Esophagus squamous epithelium (tissue), 4 donors: ENCODE measurements at regions not wholly inside any gene's neighbourhood (a gene's known extent, or its start where the extent isn't known, plus 50 kb on each side); places are given as distances from the start of the nearest gene placed in this dataset.
A peak's percentile ranks its signal among the peaks of the same experiment; 100 is the strongest.

ENCODE experiments used
- POLR2A ChIP-seq, 4 donors: fragments of 450-650 bp; IDR thresholded peaks; one replicate each; pipeline ENCODE4 v1.6.1; 2017; ENCODE audit warnings: antibody characterized with exemption in 4 of 4, mild to moderate bottlenecking in 4 of 4, moderate library complexity in 3 of 4
- TF ChIP-seq, protein P1 (sequence below), 6 experiments: fragments of 450-650 bp in 4 of 6; fragments of 200-600 bp in 2 of 6; sonication (generic) in 2 of 6; IDR thresholded peaks; one replicate each; pipeline ENCODE4 v1.5.1; 2016 to 2019; ENCODE audit warnings: antibody characterized with exemption in 6 of 6, mild to moderate bottlenecking in 4 of 6, moderate library complexity in 4 of 6

DNA sequence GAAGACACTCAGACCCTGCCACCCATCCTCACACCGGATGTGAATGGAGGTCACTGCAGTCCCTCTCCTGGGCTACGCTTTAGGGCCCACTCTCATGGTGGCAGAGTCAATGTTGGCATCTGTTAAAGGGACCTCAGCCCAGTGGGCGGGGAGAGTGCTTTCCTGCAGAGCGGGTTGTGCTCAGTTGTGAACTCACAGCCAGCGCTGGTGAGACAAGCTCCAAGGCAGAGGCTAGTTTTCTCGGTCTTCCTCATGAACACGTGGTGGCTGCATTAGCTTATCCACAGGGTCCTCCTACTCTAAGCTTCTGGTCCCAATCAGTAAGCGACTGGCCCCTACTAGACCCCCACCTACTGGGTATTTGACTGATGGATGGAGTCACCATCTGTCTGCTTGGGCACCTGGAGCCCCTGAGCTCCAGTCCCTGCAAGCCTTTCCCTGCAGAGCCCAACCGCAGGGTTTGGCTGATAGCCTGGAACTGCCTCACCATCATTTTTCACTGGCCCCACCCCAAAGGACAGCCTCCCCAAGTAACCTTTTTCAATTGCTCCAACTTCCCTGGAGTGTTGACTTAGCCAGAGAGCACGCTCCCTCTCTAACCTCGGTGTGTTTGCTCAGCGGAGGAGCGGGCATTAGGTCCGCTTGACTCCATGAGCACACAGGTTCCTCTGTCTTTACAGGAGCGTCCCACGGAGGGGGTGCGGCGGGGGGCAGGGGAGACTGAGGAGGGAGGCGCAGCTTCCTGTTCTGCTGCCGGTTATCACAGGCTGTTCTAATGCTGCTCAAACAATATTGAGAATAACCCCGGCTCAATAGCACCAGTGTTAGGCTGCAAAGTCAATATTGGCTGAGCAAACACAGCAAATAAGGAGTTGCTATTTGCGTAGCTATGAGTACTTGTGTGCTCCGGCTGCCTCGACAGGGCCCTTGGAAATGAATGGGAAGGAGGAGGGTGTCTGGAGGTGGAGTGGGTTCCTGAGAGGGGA, 141.7 kb downstream of the RPLP1 start:
- TF ChIP-seq, protein P1, sequence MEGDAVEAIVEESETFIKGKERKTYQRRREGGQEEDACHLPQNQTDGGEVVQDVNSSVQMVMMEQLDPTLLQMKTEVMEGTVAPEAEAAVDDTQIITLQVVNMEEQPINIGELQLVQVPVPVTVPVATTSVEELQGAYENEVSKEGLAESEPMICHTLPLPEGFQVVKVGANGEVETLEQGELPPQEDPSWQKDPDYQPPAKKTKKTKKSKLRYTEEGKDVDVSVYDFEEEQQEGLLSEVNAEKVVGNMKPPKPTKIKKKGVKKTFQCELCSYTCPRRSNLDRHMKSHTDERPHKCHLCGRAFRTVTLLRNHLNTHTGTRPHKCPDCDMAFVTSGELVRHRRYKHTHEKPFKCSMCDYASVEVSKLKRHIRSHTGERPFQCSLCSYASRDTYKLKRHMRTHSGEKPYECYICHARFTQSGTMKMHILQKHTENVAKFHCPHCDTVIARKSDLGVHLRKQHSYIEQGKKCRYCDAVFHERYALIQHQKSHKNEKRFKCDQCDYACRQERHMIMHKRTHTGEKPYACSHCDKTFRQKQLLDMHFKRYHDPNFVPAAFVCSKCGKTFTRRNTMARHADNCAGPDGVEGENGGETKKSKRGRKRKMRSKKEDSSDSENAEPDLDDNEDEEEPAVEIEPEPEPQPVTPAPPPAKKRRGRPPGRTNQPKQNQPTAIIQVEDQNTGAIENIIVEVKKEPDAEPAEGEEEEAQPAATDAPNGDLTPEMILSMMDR (IDR thresholded peaks at IDR 0.05): peak in 1 of 6 experiments; percentile 8
- no peak for TF ChIP-seq POLR2A (IDR thresholded peaks at IDR 0.05)
